ENCODE measurements at regions not wholly inside any gene's neighbourhood (a gene's known extent, or its start where the extent isn't known, plus 50 kb on each side); places are given as distances from the start of the nearest gene placed in this dataset.

- no peak for DNase-seq
Observed at GRCh38 chr2:2985020-2985419, 392.6 kb downstream of the EIPR1 start.

GRCh38 chr2:2981000-2981399, 396.6 kb downstream of the EIPR1 start:
- no peak for DNase-seq

GRCh38 chr2:2974982-2975381, 402.6 kb downstream of the EIPR1 start:
- no peak for DNase-seq

- no peak for DNase-seq
Observed at GRCh38 chr2:2960441-2961133, 417.0 kb downstream of the EIPR1 start.

GRCh38 chr2:2950403-2950952, 427.1 kb downstream of the EIPR1 start:
- DNase-seq: no peak

- no peak for DNase-seq
Observed at GRCh38 chr2:2947406-2947805, 430.2 kb downstream of the EIPR1 start.

GRCh38 chr2:2942906-2943305, 434.7 kb downstream of the EIPR1 start:
- no peak for DNase-seq

- no peak for DNase-seq
Observed at GRCh38 chr2:2942225-2942624, 435.4 kb downstream of the EIPR1 start.

- no peak for DNase-seq
Observed at GRCh38 chr2:2941205-2941604, 436.4 kb downstream of the EIPR1 start.

GRCh38 chr2:2940702-2941101, 436.9 kb downstream of the EIPR1 start:
- DNase-seq: no peak

GRCh38 chr2:2940061-2940460, 437.6 kb downstream of the EIPR1 start:
- no peak for DNase-seq

- DNase-seq: no peak
Observed at GRCh38 chr2:2939078-2939795, 438.4 kb downstream of the EIPR1 start.

- DNase-seq: no peak
Observed at GRCh38 chr2:2938481-2938880, 439.1 kb downstream of the EIPR1 start.

- no peak for DNase-seq
Observed at GRCh38 chr2:2935445-2936149, 442.0 kb downstream of the EIPR1 start.

GRCh38 chr2:2933426-2933825, 444.2 kb downstream of the EIPR1 start:
- DNase-seq: no peak

- DNase-seq: no peak
Observed at GRCh38 chr2:2932692-2933305, 444.8 kb downstream of the EIPR1 start.

- DNase-seq: no peak
Observed at GRCh38 chr2:2932189-2932588, 445.4 kb downstream of the EIPR1 start.

- no peak for DNase-seq
Observed at GRCh38 chr2:2931318-2932075, 446.1 kb downstream of the EIPR1 start.

- no peak for DNase-seq
Observed at GRCh38 chr2:2930841-2931240, 446.8 kb downstream of the EIPR1 start.

- no peak for DNase-seq
Observed at GRCh38 chr2:2926858-2927175, 450.8 kb downstream of the EIPR1 start.

- DNase-seq: no peak
Observed at GRCh38 chr2:2926009-2926857, 451.4 kb downstream of the EIPR1 start.

- DNase-seq: no peak
Observed at GRCh38 chr2:2922156-2922555, 455.5 kb downstream of the EIPR1 start.
